HG02885 (cell line): ENCODE measurements at regions not wholly inside any gene's neighbourhood (a gene's known extent, or its start where the extent isn't known, plus 50 kb on each side); places are given as distances from the start of the nearest gene placed in this dataset.

ENCODE experiments used
- ATAC-seq: cut with Tn5 transposase; IDR thresholded peaks from one replicate; pipeline ENCODE4 v1.9.1; 2021; ENCODE audit warnings: mild to moderate bottlenecking; ENCODE audit not compliant: unreplicated experiment, poor library complexity

GRCh38 chr2:7813541-7814292 lies 868.1 kb upstream of the ID2 start:
- no peak for ATAC-seq

- no peak for ATAC-seq
Observed at GRCh38 chr2:7815726-7816125, 866.1 kb upstream of the ID2 start.

- no peak for ATAC-seq
Observed at GRCh38 chr2:7816233-7816632, 865.6 kb upstream of the ID2 start.

GRCh38 chr2:7816944-7817343 lies 864.9 kb upstream of the ID2 start:
- ATAC-seq = no peak

GRCh38 chr2:7819316-7819715 lies 862.5 kb upstream of the ID2 start:
- no peak for ATAC-seq

GRCh38 chr2:7819850-7820249 lies 862.0 kb upstream of the ID2 start:
- ATAC-seq = no peak

GRCh38 chr2:7824211-7824610 lies 857.6 kb upstream of the ID2 start:
- no peak for ATAC-seq

GRCh38 chr2:7825591-7826312 lies 856.1 kb upstream of the ID2 start:
- ATAC-seq = peak; percentile 97

GRCh38 chr2:7826656-7827055 lies 855.2 kb upstream of the ID2 start:
- no peak for ATAC-seq

- no peak for ATAC-seq
Observed at GRCh38 chr2:7829241-7829640, 852.6 kb upstream of the ID2 start.

GRCh38 chr2:7830616-7831015 lies 851.2 kb upstream of the ID2 start:
- ATAC-seq = no peak

GRCh38 chr2:7835151-7835550 lies 846.7 kb upstream of the ID2 start:
- ATAC-seq = no peak

GRCh38 chr2:7835693-7836680 lies 845.9 kb upstream of the ID2 start:
- ATAC-seq = peak; percentile 91

- no peak for ATAC-seq
Observed at GRCh38 chr2:7837237-7837760, 844.6 kb upstream of the ID2 start.

GRCh38 chr2:7838669-7839068 lies 843.2 kb upstream of the ID2 start:
- no peak for ATAC-seq

GRCh38 chr2:7840651-7841380 lies 841.0 kb upstream of the ID2 start:
- no peak for ATAC-seq

- ATAC-seq = no peak
Observed at GRCh38 chr2:7841751-7842150, 840.1 kb upstream of the ID2 start.

- ATAC-seq = no peak
Observed at GRCh38 chr2:7844414-7844965, 837.4 kb upstream of the ID2 start.

- no peak for ATAC-seq
Observed at GRCh38 chr2:7845332-7845731, 836.5 kb upstream of the ID2 start.

- no peak for ATAC-seq
Observed at GRCh38 chr2:7846607-7847006, 835.2 kb upstream of the ID2 start.
